ENCODE measurements at regions not wholly inside any gene's neighbourhood (a gene's known extent, or its start where the extent isn't known, plus 50 kb on each side); places are given as distances from the start of the nearest gene placed in this dataset.
"Not testable (repeated sequence)": the region's sequence is repeated elsewhere in the genome, so short reads cannot be mapped to it uniquely, and the experiment has no call there.

- TF ChIP-seq HDGF (IDR thresholded peaks at IDR 0.05; ENCODE audit: borderline replicate concordance) (no peak), ZNF384 (IDR thresholded peaks at IDR 0.05) (no peak)
- ChIA-PET POLR2A (no interaction called here), CTCF (no interaction called here)
- no peak for DNase-seq (ENCODE audit: extremely low spot score)
Measured at GRCh38 chr5:148750614-148751013, 75.8 kb upstream of the ADRB2 start.

GRCh38 chr5:148751025-148751424 lies 75.4 kb upstream of the ADRB2 start:
- TF ChIP-seq NFRKB (IDR thresholded peaks at IDR 0.05) (no peak), ELF4 (IDR thresholded peaks at IDR 0.05) (no peak), FOXM1 (IDR thresholded peaks at IDR 0.05; ENCODE audit: borderline replicate concordance) (no peak), ARNT (IDR thresholded peaks at IDR 0.05) (no peak), L3MBTL2 (conservative IDR thresholded peaks at IDR 0.05) (no peak), BHLHE40 (IDR thresholded peaks at IDR 0.05; ENCODE audit: borderline replicate concordance) (no peak), SUZ12 (IDR thresholded peaks at IDR 0.05) (no peak), PKNOX1 (IDR thresholded peaks at IDR 0.05) (no peak), FOXK2 (IDR thresholded peaks at IDR 0.05) (no peak), SP1 (IDR thresholded peaks at IDR 0.05) (no peak), LEF1 (IDR thresholded peaks at IDR 0.05; ENCODE audit: borderline replicate concordance) (no peak)
- CTCF ChIA-PET: no interaction called here
- no peak for DNase-seq (ENCODE audit: extremely low spot score)
- POLR2A ChIA-PET: no interaction called here

- CTCF ChIA-PET: interaction anchor here (0.6 kb wide), 1 partner anchor 205 kb away, joined by 4 read pairs; no protein-coding TSS in a partner anchor
- POLR2A ChIA-PET; DNase-seq (ENCODE audit: extremely low spot score): not testable (repeated sequence)
Measured at GRCh38 chr5:148752375-148752774, 74.0 kb upstream of the ADRB2 start.

DNA sequence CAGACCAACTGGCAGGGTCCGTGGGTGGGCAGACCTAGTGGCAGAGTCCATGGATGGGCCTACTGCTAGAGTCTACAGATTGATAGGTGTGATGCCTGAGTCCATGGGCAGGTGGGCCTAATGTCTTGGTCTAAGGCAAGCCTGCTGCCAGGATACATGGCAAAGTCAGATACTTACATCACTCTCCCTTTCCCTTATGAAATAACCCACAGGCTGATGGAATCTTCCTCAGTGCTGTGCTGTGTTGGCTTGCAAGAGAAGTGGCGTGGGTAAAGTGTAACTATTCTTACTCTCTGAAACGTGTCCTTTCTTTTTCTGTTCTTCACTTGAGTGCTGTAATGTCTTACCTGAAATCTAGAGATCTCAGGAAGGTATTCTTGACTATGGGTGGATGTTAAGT lies 67.3 kb upstream of the ADRB2 start:
- no peak for TF ChIP-seq ARNT (IDR thresholded peaks at IDR 0.05)
- TF ChIP-seq FOXM1 (IDR thresholded peaks at IDR 0.05; ENCODE audit: borderline replicate concordance): no peak
- TF ChIP-seq ZNF384 (IDR thresholded peaks at IDR 0.05): no peak
- no peak for TF ChIP-seq FOXA1 (IDR thresholded peaks at IDR 0.05)
- no peak for TF ChIP-seq BHLHE40 (IDR thresholded peaks at IDR 0.05; ENCODE audit: borderline replicate concordance)
- TF ChIP-seq FOXK2 (IDR thresholded peaks at IDR 0.05): no peak
- no peak for TF ChIP-seq SP1 (IDR thresholded peaks at IDR 0.05)
- no peak for TF ChIP-seq TARDBP (IDR thresholded peaks at IDR 0.05)
- TF ChIP-seq SUZ12 (IDR thresholded peaks at IDR 0.05): no peak
- no peak for TF ChIP-seq ELF4 (IDR thresholded peaks at IDR 0.05)
- ChIA-PET POLR2A (no interaction called here), CTCF (no interaction called here)
- no peak for DNase-seq (ENCODE audit: extremely low spot score)

GRCh38 chr5:148760945-148761638 lies 65.3 kb upstream of the ADRB2 start:
- CTCF ChIA-PET: interaction anchor here (0.6 kb wide), 3 partner anchors 22 to 250 kb away, joined by 3 to 6 read pairs (median 3); no protein-coding TSS in a partner anchor
- POLR2A ChIA-PET: no interaction called here
- no peak for DNase-seq (ENCODE audit: extremely low spot score)
- TF ChIP-seq TARDBP (IDR thresholded peaks at IDR 0.05) (no peak), SP1 (IDR thresholded peaks at IDR 0.05) (no peak), BHLHE40 (IDR thresholded peaks at IDR 0.05; ENCODE audit: borderline replicate concordance) (no peak), LEF1 (IDR thresholded peaks at IDR 0.05; ENCODE audit: borderline replicate concordance) (no peak), ELF4 (IDR thresholded peaks at IDR 0.05) (no peak), ZNF384 (IDR thresholded peaks at IDR 0.05) (no peak), FOXK2 (IDR thresholded peaks at IDR 0.05) (no peak), HDGF (IDR thresholded peaks at IDR 0.05; ENCODE audit: borderline replicate concordance) (no peak)

- CTCF ChIA-PET: interaction anchor here (1.2 kb wide), 1 partner anchor 22 kb away, joined by 3 read pairs; no protein-coding TSS in a partner anchor
- TF ChIP-seq FOXM1 (IDR thresholded peaks at IDR 0.05; ENCODE audit: borderline replicate concordance) (no peak), FOXA1 (IDR thresholded peaks at IDR 0.05) (no peak), L3MBTL2 (conservative IDR thresholded peaks at IDR 0.05) (no peak), NFRKB (IDR thresholded peaks at IDR 0.05) (no peak), LEF1 (IDR thresholded peaks at IDR 0.05; ENCODE audit: borderline replicate concordance) (no peak), CTBP1 (IDR thresholded peaks at IDR 0.05; ENCODE audit: borderline replicate concordance) (no peak), TARDBP (IDR thresholded peaks at IDR 0.05) (no peak), SUZ12 (IDR thresholded peaks at IDR 0.05) (no peak), ZNF384 (IDR thresholded peaks at IDR 0.05) (no peak), FOXK2 (IDR thresholded peaks at IDR 0.05) (no peak), SP1 (IDR thresholded peaks at IDR 0.05) (no peak), PKNOX1 (IDR thresholded peaks at IDR 0.05) (no peak), HDGF (IDR thresholded peaks at IDR 0.05; ENCODE audit: borderline replicate concordance) (no peak), ELF4 (IDR thresholded peaks at IDR 0.05) (no peak), ARNT (IDR thresholded peaks at IDR 0.05) (no peak), BHLHE40 (IDR thresholded peaks at IDR 0.05; ENCODE audit: borderline replicate concordance) (no peak)
- POLR2A ChIA-PET: no interaction called here
- DNase-seq (ENCODE audit: extremely low spot score): no peak
Measured at GRCh38 chr5:148763996-148764395, 62.4 kb upstream of the ADRB2 start.

DNA sequence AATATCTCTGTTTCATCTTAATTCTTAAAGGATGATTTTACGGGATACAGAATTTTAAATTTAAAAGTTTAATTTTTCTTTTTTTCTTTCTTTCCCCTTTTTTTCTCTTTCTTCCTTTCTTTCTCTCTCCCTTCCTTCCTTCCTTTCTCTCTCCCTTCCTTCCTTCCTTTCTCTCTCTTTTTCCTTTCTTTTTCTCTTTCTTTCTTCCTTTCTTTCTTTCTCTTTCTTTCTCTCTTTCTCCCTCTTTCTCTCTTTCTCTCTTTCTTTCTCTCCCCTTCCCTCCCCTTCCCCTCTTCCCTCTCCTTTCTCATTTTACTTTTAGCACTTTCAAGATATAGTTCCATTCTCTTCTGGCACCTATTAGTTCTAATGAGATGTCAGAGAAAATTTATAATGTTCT lies 61.4 kb upstream of the ADRB2 start:
- no peak for TF ChIP-seq LEF1 (IDR thresholded peaks at IDR 0.05; ENCODE audit: borderline replicate concordance)
- no peak for TF ChIP-seq TARDBP (IDR thresholded peaks at IDR 0.05)
- TF ChIP-seq BHLHE40 (IDR thresholded peaks at IDR 0.05; ENCODE audit: borderline replicate concordance): no peak
- no peak for TF ChIP-seq NFRKB (IDR thresholded peaks at IDR 0.05)
- TF ChIP-seq PKNOX1 (IDR thresholded peaks at IDR 0.05): no peak
- no peak for TF ChIP-seq HDGF (IDR thresholded peaks at IDR 0.05; ENCODE audit: borderline replicate concordance)
- no peak for TF ChIP-seq FOXK2 (IDR thresholded peaks at IDR 0.05)
- TF ChIP-seq SUZ12 (IDR thresholded peaks at IDR 0.05): no peak
- CTCF ChIA-PET: no interaction called here
- POLR2A ChIA-PET: no interaction called here
- no peak for DNase-seq (ENCODE audit: extremely low spot score)

Measured in HEK293T (cell line).